ENCODE measurements at regions not wholly inside any gene's neighbourhood (a gene's known extent, or its start where the extent isn't known, plus 50 kb on each side); places are given as distances from the start of the nearest gene placed in this dataset.

- TF ChIP-seq MGA (IDR thresholded peaks at IDR 0.05) (peak; percentile 88), ZNF3 (CRISPR knock-in tag; IDR thresholded peaks at IDR 0.05) (no peak), ZNF655 (CRISPR knock-in tag; IDR thresholded peaks at IDR 0.05) (no peak), TCFL5 (CRISPR knock-in tag; conservative IDR thresholded peaks at IDR 0.05) (no peak), ZNF589 (CRISPR knock-in tag; IDR thresholded peaks at IDR 0.05; ENCODE audit: low read depth) (peak; percentile 74), SETDB1 (IDR thresholded peaks at IDR 0.05; ENCODE audit: low read length) (no peak), BRD9 (IDR thresholded peaks at IDR 0.05; ENCODE audit: low read depth, partially characterized antibody) (no peak), ERF (CRISPR knock-in tag; IDR thresholded peaks at IDR 0.05) (0 out of 2 replicates have a peak, but pooled peaks have one; percentile 10), ZNF347 (CRISPR knock-in tag; IDR thresholded peaks at IDR 0.05; ENCODE audit: low read depth) (no peak), U2AF1 (optimal IDR thresholded peaks at IDR 0.05; ENCODE audit: low read depth, low read length) (no peak), HMGXB4 (CRISPR knock-in tag; IDR thresholded peaks at IDR 0.05) (no peak), SMARCB1 (IDR thresholded peaks at IDR 0.05; ENCODE audit: insufficient read length, low read depth) (no peak), CSDE1 (IDR thresholded peaks at IDR 0.05) (no peak), ZNF24 (IDR thresholded peaks at IDR 0.05) (no peak)
- TF ChIP-seq, protein P1, sequence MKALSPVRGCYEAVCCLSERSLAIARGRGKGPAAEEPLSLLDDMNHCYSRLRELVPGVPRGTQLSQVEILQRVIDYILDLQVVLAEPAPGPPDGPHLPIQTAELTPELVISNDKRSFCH (CRISPR knock-in tag; IDR thresholded peaks at IDR 0.05) = no peak
- TF ChIP-seq, protein P1 (tag; IDR thresholded peaks at IDR 0.05) = no peak
These were observed 261.2 kb upstream of the ANKRD55 start (continued) for GRCh38 chr5:56494300-56494731.

Measured in K562 (cell line).